Subcutaneous abdominal adipose tissue (tissue), 5 donors: ENCODE measurements at regions not wholly inside any gene's neighbourhood (a gene's known extent, or its start where the extent isn't known, plus 50 kb on each side); places are given as distances from the start of the nearest gene placed in this dataset.

ENCODE experiments used
- H3K27ac ChIP-seq: one replicate; pipeline ENCODE4 v1.7.0; 2013; ENCODE audit warnings: low read depth, mild to moderate bottlenecking, inconsistent platforms, low read length, moderate library complexity
- H3K27me3 ChIP-seq, 5 donors: one replicate each; pipeline ENCODE4 v1.7.0; 2013; ENCODE audit warnings: low read length in 5 of 5, inconsistent platforms in 1 of 5; ENCODE audit not compliant: control insufficient read depth in 5 of 5, insufficient read depth in 4 of 5
- H3K36me3 ChIP-seq, 5 donors: one replicate each; pipeline ENCODE4 v1.7.0; 2013; ENCODE audit warnings: low read length in 5 of 5; ENCODE audit not compliant: control insufficient read depth in 5 of 5, insufficient read depth in 5 of 5
- H3K4me1 ChIP-seq, 5 donors: one replicate each; pipeline ENCODE4 v1.7.0; 2013; ENCODE audit warnings: low read length in 5 of 5, mild to moderate bottlenecking in 3 of 5, moderate library complexity in 1 of 5; ENCODE audit not compliant: control insufficient read depth in 5 of 5, insufficient read depth in 5 of 5
- H3K4me3 ChIP-seq, 5 donors: one replicate each; pipeline ENCODE4 v1.7.0; 2013; ENCODE audit warnings: low read length in 5 of 5, low read depth in 1 of 5
- H3K9ac ChIP-seq, 5 donors: one replicate each; pipeline ENCODE4 v1.7.0; 2013; ENCODE audit warnings: low read length in 5 of 5, mild to moderate bottlenecking in 4 of 5, moderate library complexity in 3 of 5
- H3K9me3 ChIP-seq, 5 donors: one replicate each; pipeline ENCODE4 v1.7.0; 2013; ENCODE audit warnings: low read length in 5 of 5; ENCODE audit not compliant: control insufficient read depth in 5 of 5
- donor health status: healthy.
- donor health status: healthy.
- donor health status: healthy.
- donor health status: healthy.
- donor health status: healthy.

- H3K9ac ChIP-seq = peak overlapping the region in 1 of 5 donors; percentile 41
- no peaks in the 10 kb centered on the region for H3K27me3 ChIP-seq
- peak overlapping the region; percentile 70 for H3K27ac ChIP-seq
- H3K4me1 ChIP-seq = peaks cover 0 to 18% (median 11%) of the 10 kb centered on the region in 5 donors
- no peaks in the 10 kb centered on the region for H3K9me3 ChIP-seq
- H3K36me3 ChIP-seq = no peaks in the 10 kb centered on the region
- H3K4me3 ChIP-seq = no peak overlapping the region
Observed at GRCh38 chr4:124179506-124180186, 532.9 kb downstream of the ANKRD50 start.

DNA sequence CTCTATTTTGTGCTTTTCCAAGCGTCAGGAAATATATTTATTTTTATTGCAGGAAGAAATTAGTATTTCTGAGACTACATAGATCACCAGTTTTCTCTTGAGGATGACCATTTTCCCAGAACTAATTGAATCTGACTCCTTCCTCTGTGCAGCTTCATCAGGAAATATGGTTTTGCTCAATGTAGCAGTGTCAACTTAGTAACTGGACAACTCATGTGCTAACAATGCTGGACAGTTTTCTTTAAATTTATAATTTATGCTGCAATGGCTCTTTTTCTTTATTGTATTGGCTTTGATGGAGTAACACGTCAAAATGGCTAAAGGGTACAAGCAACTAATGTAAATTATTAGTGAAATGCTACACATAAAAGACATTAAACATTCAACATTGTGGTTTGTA lies 531.5 kb downstream of the ANKRD50 start:
- Histone ChIP-seq H3K27me3 (no peaks in the 10 kb centered on the region), H3K9ac (no peak overlapping the region), H3K9me3 (no peaks in the 10 kb centered on the region), H3K27ac (no peak overlapping the region), H3K4me3 (no peak overlapping the region), H3K36me3 (no peaks in the 10 kb centered on the region), H3K4me1 (peaks cover 0 to 18% (median 11%) of the 10 kb centered on the region in 5 donors)

- Histone ChIP-seq H3K4me1 (peaks cover 0 to 9% (median 8%) of the 10 kb centered on the region in 5 donors), H3K9me3 (no peaks in the 10 kb centered on the region), H3K36me3 (no peaks in the 10 kb centered on the region), H3K9ac (no peak overlapping the region), H3K4me3 (no peak overlapping the region), H3K27ac (no peak overlapping the region), H3K27me3 (no peaks in the 10 kb centered on the region)
Observed at GRCh38 chr4:124183231-124183630, 529.3 kb downstream of the ANKRD50 start.

GRCh38 chr4:124183926-124184325 lies 528.6 kb downstream of the ANKRD50 start:
- Histone ChIP-seq H3K27me3 (no peaks in the 10 kb centered on the region), H3K27ac (no peak overlapping the region), H3K9me3 (no peaks in the 10 kb centered on the region), H3K36me3 (no peaks in the 10 kb centered on the region), H3K4me1 (peaks cover 0 to 5% (median 4%) of the 10 kb centered on the region in 5 donors), H3K4me3 (no peak overlapping the region), H3K9ac (no peak overlapping the region)

GRCh38 chr4:124184792-124185191 lies 527.7 kb downstream of the ANKRD50 start:
- Histone ChIP-seq H3K9me3 (no peaks in the 10 kb centered on the region), H3K9ac (no peak overlapping the region), H3K4me1 (no peaks in the 10 kb centered on the region), H3K36me3 (no peaks in the 10 kb centered on the region), H3K27me3 (no peaks in the 10 kb centered on the region), H3K27ac (no peak overlapping the region), H3K4me3 (no peak overlapping the region)

DNA sequence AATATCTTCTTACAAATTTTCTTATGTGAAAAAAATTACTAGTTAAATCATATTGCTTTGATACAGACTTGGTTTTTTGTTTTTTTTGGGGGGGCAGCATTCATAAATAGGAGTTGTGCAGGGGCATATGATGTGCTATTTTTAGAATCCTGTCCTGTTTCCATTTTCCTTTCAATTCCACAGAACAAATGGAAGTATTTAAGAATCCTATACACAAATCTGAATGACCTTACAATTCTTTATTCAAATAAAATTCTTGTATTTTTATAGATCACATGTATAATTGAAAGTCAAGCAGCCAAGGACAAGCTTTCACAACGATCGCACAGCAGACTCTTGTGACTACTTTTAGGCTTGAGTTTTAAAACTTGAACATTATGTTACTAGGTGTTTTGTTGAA lies 523.9 kb downstream of the ANKRD50 start:
- Histone ChIP-seq H3K27me3 (no peaks in the 10 kb centered on the region), H3K36me3 (no peaks in the 10 kb centered on the region), H3K27ac (no peak overlapping the region), H3K4me1 (no peaks in the 10 kb centered on the region), H3K9ac (no peak overlapping the region), H3K4me3 (no peak overlapping the region), H3K9me3 (peaks cover 0 to 4% (median 0%) of the 10 kb centered on the region in 5 donors)

GRCh38 chr4:124189545-124189944 lies 523.0 kb downstream of the ANKRD50 start:
- Histone ChIP-seq H3K27me3 (no peaks in the 10 kb centered on the region), H3K27ac (no peak overlapping the region), H3K9me3 (peaks cover 0 to 4% (median 0%) of the 10 kb centered on the region in 5 donors)

GRCh38 chr4:124191329-124191728 lies 521.2 kb downstream of the ANKRD50 start:
- Histone ChIP-seq H3K4me3 (no peak overlapping the region), H3K27ac (no peak overlapping the region), H3K9ac (no peak overlapping the region), H3K4me1 (no peaks in the 10 kb centered on the region), H3K27me3 (no peaks in the 10 kb centered on the region), H3K9me3 (peaks cover 0 to 4% (median 0%) of the 10 kb centered on the region in 5 donors), H3K36me3 (no peaks in the 10 kb centered on the region)

More at GRCh38 chr4:124189545-124189944, 523.0 kb downstream of the ANKRD50 start:
- Histone ChIP-seq H3K4me3 (no peak overlapping the region), H3K4me1 (no peaks in the 10 kb centered on the region), H3K9ac (no peak overlapping the region), H3K36me3 (no peaks in the 10 kb centered on the region)

DNA sequence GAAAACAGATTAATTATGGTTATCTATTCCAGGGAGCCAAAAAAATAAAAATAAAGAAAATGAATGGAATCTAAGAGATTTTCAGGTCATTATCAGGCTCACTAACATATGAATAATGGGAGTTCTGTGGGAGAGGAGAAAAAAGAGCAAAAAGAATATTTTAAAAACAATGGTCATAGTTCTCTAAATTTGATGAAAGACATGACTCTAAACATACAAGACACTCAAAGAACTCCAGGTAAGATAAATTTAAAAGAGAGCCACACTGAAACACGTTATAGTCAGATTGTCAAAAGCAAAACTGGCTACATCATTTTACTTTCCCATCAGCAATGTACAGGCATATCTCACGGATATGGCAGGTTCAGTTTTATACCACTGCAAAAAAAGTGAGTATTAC lies 520.0 kb downstream of the ANKRD50 start:
- H3K27me3 ChIP-seq = no peaks in the 10 kb centered on the region
- no peak overlapping the region for H3K27ac ChIP-seq
- no peak overlapping the region for H3K4me3 ChIP-seq
- H3K9me3 ChIP-seq = peaks cover 0 to 4% (median 0%) of the 10 kb centered on the region in 5 donors
- no peak overlapping the region for H3K9ac ChIP-seq
- H3K4me1 ChIP-seq = no peaks in the 10 kb centered on the region
- H3K36me3 ChIP-seq = no peaks in the 10 kb centered on the region

GRCh38 chr4:124199185-124199584 lies 513.3 kb downstream of the ANKRD50 start:
- H3K9ac ChIP-seq = no peak overlapping the region
- peaks cover 0 to 13% (median 0%) of the 10 kb centered on the region in 5 donors for H3K4me1 ChIP-seq
- no peaks in the 10 kb centered on the region for H3K36me3 ChIP-seq
- no peak overlapping the region for H3K4me3 ChIP-seq
- no peak overlapping the region for H3K27ac ChIP-seq
- no peaks in the 10 kb centered on the region for H3K9me3 ChIP-seq
- H3K27me3 ChIP-seq = no peaks in the 10 kb centered on the region
